ENCODE measurements at regions not wholly inside any gene's neighbourhood (a gene's known extent, or its start where the extent isn't known, plus 50 kb on each side); places are given as distances from the start of the nearest gene placed in this dataset.

- no peak for DNase-seq
- H3K27ac ChIP-seq, result no peak overlapping the region
- H3K36me3 ChIP-seq, result no peaks in the 10 kb centered on the region
- peaks cover 26% of the 10 kb centered on the region for H3K4me1 ChIP-seq
- peaks cover 2% of the 10 kb centered on the region; the same call in 1 of the 2 replicates for H3K9me3 ChIP-seq (replicated peaks)
- H3K4me3 ChIP-seq, result no peak overlapping the region
- no peaks in the 10 kb centered on the region for H3K27me3 ChIP-seq
Measured at GRCh38 chr3:159625594-159625993, 363.0 kb upstream of the IL12A start.

- Histone ChIP-seq H3K27me3 (no peaks in the 10 kb centered on the region), H3K27ac (no peak overlapping the region), H3K9me3 (replicated peaks) (peaks cover 2% of the 10 kb centered on the region; the same call in 1 of the 2 replicates), H3K36me3 (no peaks in the 10 kb centered on the region), H3K4me3 (no peak overlapping the region), H3K4me1 (peaks cover 22% of the 10 kb centered on the region)
- DNase-seq, result no peak
Measured at GRCh38 chr3:159626598-159626997, 362.0 kb upstream of the IL12A start.

- peaks cover 16% of the 10 kb centered on the region for H3K4me1 ChIP-seq
- no peaks in the 10 kb centered on the region for H3K36me3 ChIP-seq
- DNase-seq, result peak in 1 of 2 experiments; percentile 25
- no peak overlapping the region for H3K27ac ChIP-seq
- no peak overlapping the region for H3K4me3 ChIP-seq
- no peaks in the 10 kb centered on the region for H3K27me3 ChIP-seq
- H3K9me3 ChIP-seq (replicated peaks), result peaks cover 2% of the 10 kb centered on the region; the same call in 1 of the 2 replicates
Measured at GRCh38 chr3:159627229-159627628, 361.4 kb upstream of the IL12A start.

GRCh38 chr3:159627634-159628033 lies 361.0 kb upstream of the IL12A start:
- no peak for DNase-seq
- Histone ChIP-seq H3K36me3 (no peaks in the 10 kb centered on the region), H3K9me3 (replicated peaks) (peaks cover 2% of the 10 kb centered on the region; the same call in 1 of the 2 replicates), H3K4me3 (no peak overlapping the region), H3K27ac (no peak overlapping the region), H3K27me3 (no peaks in the 10 kb centered on the region), H3K4me1 (peaks cover 18% of the 10 kb centered on the region)

GRCh38 chr3:159629329-159630084 lies 359.1 kb upstream of the IL12A start:
- Histone ChIP-seq H3K4me1 (peaks cover 33% of the 10 kb centered on the region), H3K4me3 (no peak overlapping the region), H3K27ac (no peak overlapping the region), H3K9me3 (replicated peaks) (peaks cover 2% of the 10 kb centered on the region; the same call in 1 of the 2 replicates), H3K27me3 (no peaks in the 10 kb centered on the region), H3K36me3 (no peaks in the 10 kb centered on the region)
- no peak for DNase-seq

GRCh38 chr3:159631226-159631625 lies 357.4 kb upstream of the IL12A start:
- Histone ChIP-seq H3K27me3 (no peaks in the 10 kb centered on the region), H3K9me3 (replicated peaks) (peaks cover 2% of the 10 kb centered on the region; the same call in 1 of the 2 replicates), H3K4me1 (peaks cover 46% of the 10 kb centered on the region), H3K36me3 (no peaks in the 10 kb centered on the region), H3K4me3 (no peak overlapping the region), H3K27ac (no peak overlapping the region)
- no peak for DNase-seq

- Histone ChIP-seq H3K4me1 (peaks cover 42% of the 10 kb centered on the region), H3K36me3 (no peaks in the 10 kb centered on the region), H3K27ac (no peak overlapping the region), H3K27me3 (no peaks in the 10 kb centered on the region), H3K4me3 (no peak overlapping the region), H3K9me3 (replicated peaks) (peaks cover 2% of the 10 kb centered on the region; the same call in 1 of the 2 replicates)
- no peak for DNase-seq
Measured at GRCh38 chr3:159632128-159632527, 356.5 kb upstream of the IL12A start.

- no peaks in the 10 kb centered on the region for H3K36me3 ChIP-seq
- no peak overlapping the region for H3K4me3 ChIP-seq
- no peaks in the 10 kb centered on the region for H3K9me3 ChIP-seq (replicated peaks)
- no peak for DNase-seq
- peaks cover 40% of the 10 kb centered on the region for H3K4me1 ChIP-seq
- H3K27ac ChIP-seq, result no peak overlapping the region; the same call in 1 of the 2 replicates
- no peaks in the 10 kb centered on the region for H3K27me3 ChIP-seq
Measured at GRCh38 chr3:159632851-159633250, 355.8 kb upstream of the IL12A start.

- H3K27me3 ChIP-seq, result no peaks in the 10 kb centered on the region
- H3K36me3 ChIP-seq, result no peaks in the 10 kb centered on the region
- no peaks in the 10 kb centered on the region for H3K9me3 ChIP-seq (replicated peaks)
- H3K4me1 ChIP-seq, result peaks cover 39% of the 10 kb centered on the region
- peak; percentile 53 to 62 for DNase-seq
- peak overlapping the region; percentile 4; the same call in 1 of the 2 replicates for H3K4me3 ChIP-seq
- peak overlapping the region; percentile 71 for H3K27ac ChIP-seq
Measured at GRCh38 chr3:159634483-159634882, 354.2 kb upstream of the IL12A start.

- H3K27ac ChIP-seq, result peak overlapping the region; percentile 71
- peaks cover 39% of the 10 kb centered on the region for H3K4me1 ChIP-seq
- H3K9me3 ChIP-seq (replicated peaks), result no peaks in the 10 kb centered on the region
- no peak overlapping the region; the same call in 1 of the 2 replicates for H3K4me3 ChIP-seq
- peak; percentile 21 to 30 for DNase-seq
- H3K36me3 ChIP-seq, result no peaks in the 10 kb centered on the region
- no peaks in the 10 kb centered on the region for H3K27me3 ChIP-seq
Measured at GRCh38 chr3:159635047-159635641, 353.5 kb upstream of the IL12A start.

- H3K4me1 ChIP-seq, result peaks cover 34% of the 10 kb centered on the region
- no peaks in the 10 kb centered on the region for H3K27me3 ChIP-seq
- H3K4me3 ChIP-seq, result no peak overlapping the region
- H3K27ac ChIP-seq, result no peak overlapping the region
- no peaks in the 10 kb centered on the region for H3K9me3 ChIP-seq (replicated peaks)
- H3K36me3 ChIP-seq, result no peaks in the 10 kb centered on the region
- DNase-seq, result no peak
Measured at GRCh38 chr3:159637883-159638542, 350.6 kb upstream of the IL12A start.

- Histone ChIP-seq H3K9me3 (replicated peaks) (no peaks in the 10 kb centered on the region), H3K27ac (no peak overlapping the region), H3K4me3 (no peak overlapping the region), H3K4me1 (peaks cover 15% of the 10 kb centered on the region), H3K27me3 (no peaks in the 10 kb centered on the region), H3K36me3 (no peaks in the 10 kb centered on the region)
- DNase-seq, result no peak
Measured at GRCh38 chr3:159640225-159640624, 348.4 kb upstream of the IL12A start.

- Histone ChIP-seq H3K36me3 (no peaks in the 10 kb centered on the region), H3K27ac (no peak overlapping the region), H3K4me1 (no peaks in the 10 kb centered on the region), H3K9me3 (replicated peaks) (no peaks in the 10 kb centered on the region), H3K4me3 (no peak overlapping the region), H3K27me3 (no peaks in the 10 kb centered on the region)
- no peak for DNase-seq
Measured at GRCh38 chr3:159643406-159643805, 345.2 kb upstream of the IL12A start.

GRCh38 chr3:159645874-159646273 lies 342.8 kb upstream of the IL12A start:
- Histone ChIP-seq H3K36me3 (no peaks in the 10 kb centered on the region), H3K27ac (no peak overlapping the region), H3K27me3 (no peaks in the 10 kb centered on the region), H3K9me3 (replicated peaks) (no peaks in the 10 kb centered on the region), H3K4me1 (no peaks in the 10 kb centered on the region), H3K4me3 (no peak overlapping the region)
- no peak for DNase-seq

- Histone ChIP-seq H3K27ac (no peak overlapping the region), H3K27me3 (no peaks in the 10 kb centered on the region), H3K4me1 (no peaks in the 10 kb centered on the region), H3K9me3 (replicated peaks) (no peaks in the 10 kb centered on the region), H3K36me3 (no peaks in the 10 kb centered on the region), H3K4me3 (no peak overlapping the region)
- no peak for DNase-seq
Measured at GRCh38 chr3:159649951-159650350, 338.7 kb upstream of the IL12A start.
